Neutrophil (primary cell): ENCODE measurements at regions not wholly inside any gene's neighbourhood (a gene's known extent, or its start where the extent isn't known, plus 50 kb on each side); places are given as distances from the start of the nearest gene placed in this dataset.

Source experiments
- H3K27ac ChIP-seq: fragments of 200-600 bp; sonication (generic); 2 replicates; pipeline ENCODE4 v1.5.1; 2016; ENCODE audit warnings: mild to moderate bottlenecking, moderate library complexity
- H3K27me3 ChIP-seq: fragments of 200-600 bp; sonication (generic); 2 replicates; pipeline ENCODE4 v1.6.0; 2016; ENCODE audit warnings: mild to moderate bottlenecking
- H3K36me3 ChIP-seq: fragments of 200-600 bp; sonication (generic); 2 replicates; pipeline ENCODE4 v1.5.1; 2017
- H3K4me1 ChIP-seq, 2 experiments: fragments of 200-600 bp in 1 of 2; sonication (generic) in 1 of 2; 1 replicate in 1 of 2; 2 replicates in 1 of 2; pipeline versions ENCODE4 v1.5.1 to v1.6.1; 2013 to 2016; ENCODE audit warnings: low read depth in 1 of 2, low read length in 1 of 2, mild to moderate bottlenecking in 1 of 2, moderate library complexity in 1 of 2; ENCODE audit not compliant: control insufficient read depth in 1 of 2, insufficient read depth in 1 of 2
- H3K4me3 ChIP-seq, 2 experiments: fragments of 200-600 bp in 1 of 2; sonication (generic) in 1 of 2; 1 replicate in 1 of 2; 2 replicates in 1 of 2; pipeline ENCODE4 v1.5.1; 2013 to 2016; ENCODE audit warnings: low read depth in 1 of 2, low read length in 1 of 2, mild to moderate bottlenecking in 1 of 2, moderate library complexity in 1 of 2
- H3K9me3 ChIP-seq: fragments of 200-600 bp; sonication (generic); 2 replicates; pipeline ENCODE4 v1.5.1; 2016
- TF ChIP-seq, protein P1 (sequence below): fragments of 200-600 bp; sonication (generic); IDR thresholded peaks from 2 replicates; pipeline ENCODE4 v1.5.1; 2016; ENCODE audit warnings: antibody characterized with exemption

DNA sequence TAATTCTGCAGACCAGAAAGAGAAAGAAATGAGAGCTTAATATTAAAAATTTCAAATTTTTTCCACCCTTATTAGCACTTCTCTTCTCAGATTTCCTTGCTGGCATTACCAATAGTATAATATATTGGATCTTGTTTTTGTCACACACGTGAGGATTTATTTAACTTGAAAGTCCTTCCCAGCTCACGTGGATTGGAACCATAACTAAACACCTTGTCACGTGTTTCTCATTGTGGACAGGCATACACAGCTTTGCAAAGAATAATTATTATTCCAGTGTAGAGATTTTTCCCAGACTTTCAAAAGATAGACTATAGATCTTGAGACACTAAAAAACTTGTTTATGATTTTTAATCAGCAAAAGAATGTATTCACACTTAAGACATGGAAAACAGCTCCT lies 123.8 kb upstream of the LPAR1 start:
- no peaks in the 10 kb centered on the region for H3K27me3 ChIP-seq
- H3K4me1 ChIP-seq = peaks cover 27 to 28% of the 10 kb centered on the region in 2 experiments
- TF ChIP-seq, protein P1, sequence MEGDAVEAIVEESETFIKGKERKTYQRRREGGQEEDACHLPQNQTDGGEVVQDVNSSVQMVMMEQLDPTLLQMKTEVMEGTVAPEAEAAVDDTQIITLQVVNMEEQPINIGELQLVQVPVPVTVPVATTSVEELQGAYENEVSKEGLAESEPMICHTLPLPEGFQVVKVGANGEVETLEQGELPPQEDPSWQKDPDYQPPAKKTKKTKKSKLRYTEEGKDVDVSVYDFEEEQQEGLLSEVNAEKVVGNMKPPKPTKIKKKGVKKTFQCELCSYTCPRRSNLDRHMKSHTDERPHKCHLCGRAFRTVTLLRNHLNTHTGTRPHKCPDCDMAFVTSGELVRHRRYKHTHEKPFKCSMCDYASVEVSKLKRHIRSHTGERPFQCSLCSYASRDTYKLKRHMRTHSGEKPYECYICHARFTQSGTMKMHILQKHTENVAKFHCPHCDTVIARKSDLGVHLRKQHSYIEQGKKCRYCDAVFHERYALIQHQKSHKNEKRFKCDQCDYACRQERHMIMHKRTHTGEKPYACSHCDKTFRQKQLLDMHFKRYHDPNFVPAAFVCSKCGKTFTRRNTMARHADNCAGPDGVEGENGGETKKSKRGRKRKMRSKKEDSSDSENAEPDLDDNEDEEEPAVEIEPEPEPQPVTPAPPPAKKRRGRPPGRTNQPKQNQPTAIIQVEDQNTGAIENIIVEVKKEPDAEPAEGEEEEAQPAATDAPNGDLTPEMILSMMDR = no peak
- no peaks in the 10 kb centered on the region for H3K36me3 ChIP-seq
- H3K9me3 ChIP-seq = no peaks in the 10 kb centered on the region
- H3K27ac ChIP-seq = no peak overlapping the region
- no peak overlapping the region for H3K4me3 ChIP-seq

DNA sequence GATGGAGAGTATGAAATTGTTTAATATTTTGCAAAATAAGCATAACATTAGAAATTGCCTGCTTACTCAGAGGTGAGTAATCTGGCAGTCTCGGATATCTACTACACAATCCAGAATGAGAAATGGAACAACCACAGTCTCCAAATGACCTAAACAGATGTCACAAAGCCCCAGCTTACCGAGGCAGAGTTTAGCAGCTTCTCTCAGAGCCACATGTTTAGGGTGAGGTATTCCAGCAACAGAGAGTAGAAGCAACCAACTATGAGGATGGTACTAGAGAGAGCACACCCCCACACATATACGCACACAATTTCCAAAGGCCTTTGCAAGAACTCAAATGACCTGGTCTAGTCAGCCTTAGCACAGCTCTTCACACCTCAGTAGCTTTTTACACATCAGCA lies 122.7 kb upstream of the LPAR1 start:
- no peaks in the 10 kb centered on the region for H3K36me3 ChIP-seq
- no peak overlapping the region for H3K4me3 ChIP-seq
- TF ChIP-seq, protein P1 = no peak
- H3K4me1 ChIP-seq = peaks cover 27 to 28% of the 10 kb centered on the region in 2 experiments
- H3K9me3 ChIP-seq = no peaks in the 10 kb centered on the region
- no peak overlapping the region for H3K27ac ChIP-seq
- H3K27me3 ChIP-seq = no peaks in the 10 kb centered on the region

DNA sequence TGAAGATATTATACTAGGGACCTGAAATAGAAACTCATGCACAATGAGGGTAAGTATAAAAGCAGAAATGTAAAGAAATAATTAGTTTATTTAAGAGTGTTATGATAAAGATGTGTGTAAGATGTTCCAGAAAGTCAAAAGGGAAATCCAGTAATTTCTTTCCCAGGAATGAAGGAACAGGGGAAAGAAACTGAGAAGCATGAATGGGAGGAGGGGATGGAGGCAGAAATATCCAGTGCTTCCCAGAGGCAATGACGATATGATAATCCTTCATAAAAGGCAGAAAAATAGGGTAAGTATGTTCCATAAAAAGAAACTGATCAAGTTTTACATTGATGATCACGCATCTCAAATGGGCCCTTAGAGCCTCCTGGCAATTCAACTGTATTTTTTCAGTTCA lies 120.7 kb upstream of the LPAR1 start:
- Histone ChIP-seq H3K27me3 (no peaks in the 10 kb centered on the region), H3K4me1 (peaks cover 16% of the 10 kb centered on the region in 2 experiments), H3K27ac (no peak overlapping the region), H3K9me3 (no peaks in the 10 kb centered on the region), H3K36me3 (no peaks in the 10 kb centered on the region), H3K4me3 (no peak overlapping the region)
- TF ChIP-seq, protein P1 = no peak

DNA sequence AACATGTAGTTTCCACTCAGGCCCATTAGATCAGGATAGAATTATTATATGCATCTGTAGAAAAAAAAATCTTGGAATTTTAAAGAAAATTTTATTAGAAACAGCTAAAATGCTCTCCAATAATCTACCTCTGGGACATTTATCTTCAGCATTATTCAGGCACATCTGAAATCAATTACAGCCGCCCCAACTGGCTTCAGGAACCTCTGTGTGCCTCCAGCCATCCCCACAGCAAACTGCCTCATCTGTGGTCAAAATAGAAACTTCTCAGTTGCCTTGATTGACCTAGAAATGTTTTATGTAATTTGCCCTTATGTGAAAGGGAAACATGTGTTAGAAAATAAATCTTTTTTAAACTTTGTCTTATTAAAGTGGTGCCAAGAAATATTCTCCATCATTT lies 120.1 kb upstream of the LPAR1 start:
- no peaks in the 10 kb centered on the region for H3K27me3 ChIP-seq
- no peak overlapping the region for H3K27ac ChIP-seq
- no peaks in the 10 kb centered on the region for H3K9me3 ChIP-seq
- H3K4me3 ChIP-seq = no peak overlapping the region
- TF ChIP-seq, protein P1 = no peak
- peaks cover 9 to 10% of the 10 kb centered on the region in 2 experiments for H3K4me1 ChIP-seq
- H3K36me3 ChIP-seq = no peaks in the 10 kb centered on the region

DNA sequence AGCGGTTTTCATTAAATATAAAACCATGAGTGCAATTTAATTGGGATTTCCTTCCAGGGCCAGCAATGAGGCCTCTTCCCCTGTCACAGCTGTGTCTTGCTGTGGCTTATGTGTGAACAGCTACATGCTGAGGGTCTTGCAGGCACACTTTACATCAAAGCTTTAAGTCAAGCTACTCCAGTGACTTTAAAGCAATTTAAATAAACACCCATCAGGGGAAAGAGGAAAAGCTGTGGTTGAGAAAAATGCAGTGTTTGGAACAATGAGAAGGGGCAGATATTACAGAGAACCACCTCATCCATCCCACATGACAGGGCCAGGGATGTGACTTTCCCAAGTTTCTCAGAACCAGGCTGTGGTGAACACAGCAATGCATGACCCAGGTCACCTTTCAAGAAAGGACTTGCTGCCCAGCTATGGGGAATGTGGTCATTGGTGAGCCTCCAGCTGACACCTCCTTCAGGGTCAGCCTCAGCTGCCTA lies 115.9 kb upstream of the LPAR1 start:
- H3K9me3 ChIP-seq = no peaks in the 10 kb centered on the region
- no peak overlapping the region for H3K4me3 ChIP-seq
- no peaks in the 10 kb centered on the region for H3K27me3 ChIP-seq
- TF ChIP-seq, protein P1 = no peak
- no peak overlapping the region for H3K27ac ChIP-seq
- H3K4me1 ChIP-seq = peaks cover 11 to 16% of the 10 kb centered on the region in 2 experiments
- H3K36me3 ChIP-seq = no peaks in the 10 kb centered on the region
